SU-DHL-6 (cell line): ENCODE measurements at regions not wholly inside any gene's neighbourhood (a gene's known extent, or its start where the extent isn't known, plus 50 kb on each side); places are given as distances from the start of the nearest gene placed in this dataset.
"Not testable (repeated sequence)": the region's sequence is repeated elsewhere in the genome, so short reads cannot be mapped to it uniquely, and the experiment has no call there.

Source experiments
- H2AFZ ChIP-seq: fragments of 200-600 bp; sonication (generic); 2 replicates; pipeline ENCODE4 v1.6.1; 2014; ENCODE audit warnings: low read depth, mild to moderate bottlenecking, moderate library complexity, mixed read lengths, antibody characterized with exemption, low read length; ENCODE audit not compliant: severe bottlenecking
- H3F3A ChIP-seq: fragments of 200-600 bp; shearing (Covaris generic); 2 replicates; pipeline ENCODE4 v1.6.0; 2016; ENCODE audit warnings: antibody characterized with exemption, mild to moderate bottlenecking; ENCODE audit not compliant: insufficient read depth
- H3K27ac ChIP-seq: fragments of 200-600 bp; sonication (generic); 2 replicates; pipeline ENCODE4 v1.5.1; 2016; ENCODE audit warnings: low read depth, mild to moderate bottlenecking, low read length, moderate library complexity, mixed read lengths
- H3K27me3 ChIP-seq: fragments of 200-600 bp; sonication (generic), shearing (Covaris generic); 2 replicates; pipeline ENCODE4 v1.6.0; 2014; ENCODE audit warnings: mild to moderate bottlenecking, low read length
- H3K36me3 ChIP-seq: fragments of 200-600 bp; sonication (generic); 2 replicates; pipeline ENCODE4 v1.6.1; 2014; ENCODE audit warnings: mild to moderate bottlenecking, low read length, mixed read lengths
- H3K4me2 ChIP-seq: fragments of 300-600, 200-600 bp; shearing (Covaris generic), sonication (generic); 2 replicates; pipeline ENCODE4 v1.6.0; 2014; ENCODE audit warnings: low read length, low read depth, mild to moderate bottlenecking; ENCODE audit not compliant: poor library complexity, severe bottlenecking
- H3K4me3 ChIP-seq: fragments of 200-600 bp; sonication (generic); 2 replicates; pipeline ENCODE4 v1.5.1; 2014; ENCODE audit warnings: antibody characterized with exemption, low read length, mild to moderate bottlenecking, mixed read lengths; ENCODE audit not compliant: insufficient read depth, poor library complexity, severe bottlenecking
- H3K79me2 ChIP-seq: fragments of 200-600 bp; sonication (generic); 2 replicates; pipeline ENCODE4 v1.6.1; 2014; ENCODE audit warnings: mild to moderate bottlenecking, low read length, moderate library complexity; ENCODE audit not compliant: insufficient read depth
- H3K9ac ChIP-seq: fragments of 200-600 bp; sonication (generic); 2 replicates; pipeline ENCODE4 v1.7.0; 2014; ENCODE audit warnings: mild to moderate bottlenecking, low read length
- H3K9me2 ChIP-seq: fragments of 200-600 bp; sonication (generic); replicated peaks from 2 replicates; pipeline ENCODE4 v1.6.1; 2014; ENCODE audit warnings: low read length; ENCODE audit not compliant: insufficient read depth
- H3K9me3 ChIP-seq: fragments of 200-600 bp; sonication (generic); 2 replicates; pipeline ENCODE4 v1.6.1; 2014; ENCODE audit warnings: low read length, mixed read lengths; ENCODE audit not compliant: insufficient read depth
- H4K20me1 ChIP-seq: fragments of 200-600 bp; sonication (generic); 2 replicates; pipeline ENCODE4 v1.6.1; 2014; ENCODE audit warnings: low read depth, mild to moderate bottlenecking, antibody characterized with exemption, low read length, moderate library complexity, mixed read lengths
- CTCF ChIP-seq: fragments of 200-600 bp; sonication (generic); IDR thresholded peaks from one replicate; pipeline ENCODE4 v1.5.1; 2017; ENCODE audit warnings: antibody characterized with exemption, mild to moderate bottlenecking, low read length, moderate library complexity; ENCODE audit not compliant: insufficient read depth, poor library complexity, severe bottlenecking
- EZH2phosphoT487 ChIP-seq: fragments of 200-600 bp; sonication (generic), shearing (Covaris generic); conservative IDR thresholded peaks from 2 replicates; pipeline ENCODE4 v1.6.1; 2018; ENCODE audit warnings: mild to moderate bottlenecking, antibody characterized with exemption, low read length, moderate library complexity, mixed read lengths

- no peak overlapping the region for H3K27ac ChIP-seq
- no peaks in the 10 kb centered on the region for H3K27me3 ChIP-seq
- TF ChIP-seq CTCF, result no peak
- no peak for TF ChIP-seq EZH2phosphoT487
- no peaks in the 10 kb centered on the region for H3K36me3 ChIP-seq
- no peaks in the 10 kb centered on the region for H4K20me1 ChIP-seq
- no peaks in the 10 kb centered on the region for H3F3A ChIP-seq
- H2AFZ ChIP-seq, result no peak overlapping the region
- H3K79me2 ChIP-seq, result no peaks in the 10 kb centered on the region
- no peak overlapping the region for H3K9ac ChIP-seq
- no peak overlapping the region for H3K4me2 ChIP-seq
- no peaks in the 10 kb centered on the region for H3K9me3 ChIP-seq
- no peak overlapping the region for H3K4me3 ChIP-seq
- H3K9me2 ChIP-seq, result no peaks in the 10 kb centered on the region
Measured at GRCh38 chr11:22449441-22449840, 111.3 kb downstream of the SLC17A6 start.

- Histone ChIP-seq H3K79me2 (no peaks in the 10 kb centered on the region), H3K9ac (no peak overlapping the region), H3K9me2 (0 out of 2 replicates have a peak, but pooled peaks cover 2% of the 10 kb centered on the region), H3K27ac (no peak overlapping the region), H2AFZ (no peak overlapping the region), H3K27me3 (no peaks in the 10 kb centered on the region), H3K9me3 (no peaks in the 10 kb centered on the region), H3F3A (no peaks in the 10 kb centered on the region), H3K4me2 (no peak overlapping the region), H3K4me3 (no peak overlapping the region), H4K20me1 (no peaks in the 10 kb centered on the region), H3K36me3 (no peaks in the 10 kb centered on the region)
- TF ChIP-seq CTCF, result no peak
- TF ChIP-seq EZH2phosphoT487, result no peak
Measured at GRCh38 chr11:22444076-22444475, 105.9 kb downstream of the SLC17A6 start.

GRCh38 chr11:22441831-22442230 is 103.7 kb downstream of the SLC17A6 start:
- H3K27me3 ChIP-seq, result no peaks in the 10 kb centered on the region
- H3K79me2 ChIP-seq, result no peaks in the 10 kb centered on the region
- H3K9ac ChIP-seq, result no peak overlapping the region
- H2AFZ ChIP-seq, result no peak overlapping the region
- no peaks in the 10 kb centered on the region for H3F3A ChIP-seq
- H3K4me3 ChIP-seq, result no peak overlapping the region
- no peaks in the 10 kb centered on the region for H4K20me1 ChIP-seq
- no peaks in the 10 kb centered on the region for H3K9me3 ChIP-seq
- H3K27ac ChIP-seq, result no peak overlapping the region
- TF ChIP-seq CTCF, result no peak
- TF ChIP-seq EZH2phosphoT487, result no peak
- H3K4me2 ChIP-seq, result no peak overlapping the region
- H3K36me3 ChIP-seq, result no peaks in the 10 kb centered on the region
- H3K9me2 ChIP-seq, result 0 out of 2 replicates have a peak, but pooled peaks cover 3% of the 10 kb centered on the region

- not testable (repeated sequence) for H3K36me3 ChIP-seq, H3K9ac ChIP-seq, H3K4me2 ChIP-seq, H3K79me2 ChIP-seq, H3K27ac ChIP-seq, H3K9me3 ChIP-seq, H4K20me1 ChIP-seq, H3K9me2 ChIP-seq, H3K4me3 ChIP-seq, H3K27me3 ChIP-seq, H3F3A ChIP-seq, H2AFZ ChIP-seq
Measured at GRCh38 chr11:22435582-22435981, 97.4 kb downstream of the SLC17A6 start.
